Heart left ventricle (tissue), 13 donors: ENCODE measurements at regions not wholly inside any gene's neighbourhood (a gene's known extent, or its start where the extent isn't known, plus 50 kb on each side); places are given as distances from the start of the nearest gene placed in this dataset.

Experiments used
- CTCF ChIP-seq, 12 donors: fragments of 200-600 bp; sonication (generic) in 4 of 12; IDR thresholded peaks; one replicate each; pipeline versions ENCODE4 v1.5.0 to v1.8.0; 2018 to 2022; ENCODE audit warnings: antibody characterized with exemption in 12 of 12, mild to moderate bottlenecking in 5 of 12
- POLR2A ChIP-seq, 2 donors: fragments of 450-650 bp; IDR thresholded peaks; one replicate each; pipeline ENCODE4 v1.6.1; 2017; ENCODE audit warnings: antibody characterized with exemption in 2 of 2, mild to moderate bottlenecking in 2 of 2, moderate library complexity in 2 of 2
- donor health status: ischemic (EF 13 %, LVEDD 7.1; RV severe dilation, severe dysfunction).
- donor health status: DM: no; HTN: yes; CAD: no.
- donor health status: DM: no; HTN: no; CAD: no.
- donor health status: ischemic (EF 25% LVEDD 6.9; RV normal size, moderate dysfunction).
- donor health status: ischemic (EF 25% LVEDD 5.7; RV mildly dilated, moderate dysfunction).
- donor health status: ischemic (EF 35%, LVEDD 5.7; RV mildly dilated, moderate dysfunction).
- donor health status: nonischemic (EF 11% LVEDD 7.7; RV severe dilation, severe dysfunction).
- donor health status: DM: yes; HTN: yes; CAD: no.
- donor health status: PGD.
- donor health status: ischemic (EF 29% LVEDD 5.4; RV normal size, mild dysfunction).
- donor health status: nonischemic (EF 23%, LVEDD 6.1; RV moderate dilation, normal function).

GRCh38 chr2:184187421-184187971, 410.8 kb upstream of the ZNF804A start:
- TF ChIP-seq CTCF (IDR thresholded peaks at IDR 0.05) (no peak), POLR2A (IDR thresholded peaks at IDR 0.05) (no peak)
